Endothelial cell of umbilical vein (primary cell): ENCODE measurements at regions not wholly inside any gene's neighbourhood (a gene's known extent, or its start where the extent isn't known, plus 50 kb on each side); places are given as distances from the start of the nearest gene placed in this dataset.

Source experiments
- BruUV-seq: library from RNA; stranded (reverse); fragments of 400-500 nt; replicated peaks from 2 replicates; lab custom pipeline; 2021; lab: Mats Ljungman, UMichigan
- CTCF ChIA-PET: fragments of 300-600, 350-600 bp; sonication (Branson Sonifier 250); formaldehyde crosslinking; loops from one replicate; lab custom pipeline; 2021; ENCODE audit warnings: antibody characterized with exemption, inconsistent platforms; lab: Charles Lee
- POLR2A ChIA-PET: fragments of 300-600, 350-600 bp; sonication (Branson Sonifier 250); formaldehyde crosslinking; loops from one replicate; lab custom pipeline; 2021; ENCODE audit warnings: antibody characterized with exemption, inconsistent platforms; lab: Charles Lee
- DNase-seq: peaks from one replicate; pipeline ENCODE4 v3.0.0-alpha.2; 2011; ENCODE audit warnings: low read depth, low spot score
- FAIRE-seq: peaks from 2 replicates; lab custom pipeline; 2011; peaks lifted over from hg19 to GRCh38; lab: Jason Lieb, UNC
- H2AFZ ChIP-seq: 2 replicates; pipeline ENCODE4 v1.6.0; 2012; ENCODE audit warnings: low read depth, low read length, control low read depth, inconsistent platforms
- H3K27ac ChIP-seq: 2 replicates; pipeline ENCODE4 v1.5.1; 2011; ENCODE audit warnings: low read depth, mild to moderate bottlenecking, control low read depth, low read length, moderate library complexity; ENCODE audit not compliant: insufficient read depth
- H3K27me3 ChIP-seq, 2 experiments: 2 replicates each; pipeline versions ENCODE4 v1.6.0 to v1.6.1; 2011; ENCODE audit warnings: low read length in 2 of 2, mixed read lengths in 1 of 2; ENCODE audit not compliant: control insufficient read depth in 2 of 2, insufficient read depth in 2 of 2
- H3K36me3 ChIP-seq, 2 experiments: 2 replicates in 1 of 2; 3 replicates in 1 of 2; pipeline ENCODE4 v1.5.1; 2011; ENCODE audit warnings: low read length in 2 of 2, mild to moderate bottlenecking in 1 of 2, moderate library complexity in 1 of 2; ENCODE audit not compliant: control insufficient read depth in 2 of 2, insufficient read depth in 2 of 2; ENCODE audit errors: extremely low read depth in 1 of 2
- H3K4me1 ChIP-seq: 3 replicates; pipeline ENCODE4 v1.5.1; 2011; ENCODE audit warnings: mild to moderate bottlenecking, low read length; ENCODE audit not compliant: control insufficient read depth, insufficient read depth; ENCODE audit errors: extremely low read depth
- H3K4me2 ChIP-seq: 2 replicates; pipeline ENCODE4 v1.6.1; 2011; ENCODE audit warnings: low read length, control low read depth, mixed read lengths; ENCODE audit not compliant: insufficient read depth
- H3K4me3 ChIP-seq, 3 experiments: fragments of 200-600 bp in 1 of 3; sonication (generic), shearing (Covaris generic) in 1 of 3; replicated peaks in 1 of 3; 2 replicates each; pipeline ENCODE4 v1.5.1; 2011 to 2016; ENCODE audit warnings: control low read depth in 3 of 3, low read length in 3 of 3, mild to moderate bottlenecking in 2 of 3, inconsistent platforms in 1 of 3, low read depth in 1 of 3, moderate library complexity in 1 of 3; ENCODE audit not compliant: insufficient read depth in 1 of 3
- H3K79me2 ChIP-seq: 2 replicates; pipeline ENCODE4 v1.6.0; 2012; ENCODE audit warnings: low read length, inconsistent platforms; ENCODE audit not compliant: control insufficient read depth, insufficient read depth
- H3K9ac ChIP-seq: replicated peaks from 2 replicates; pipeline ENCODE3; 2011; ENCODE audit warnings: low read length, control low read depth; ENCODE audit not compliant: insufficient read depth; ENCODE audit errors: extremely low read depth
- H3K9me1 ChIP-seq: replicated peaks from 3 replicates; pipeline ENCODE4 v1.6.0; 2011; ENCODE audit warnings: mild to moderate bottlenecking, low read length; ENCODE audit not compliant: control insufficient read depth, insufficient read depth; ENCODE audit errors: extremely low read depth
- H3K9me3 ChIP-seq: replicated peaks from 2 replicates; pipeline ENCODE4 v1.5.1; 2012; ENCODE audit warnings: low read length, inconsistent platforms; ENCODE audit not compliant: control insufficient read depth, insufficient read depth
- H4K20me1 ChIP-seq: replicated peaks from 2 replicates; pipeline ENCODE3; 2011; ENCODE audit warnings: mild to moderate bottlenecking, low read length; ENCODE audit not compliant: control insufficient read depth, insufficient read depth; ENCODE audit errors: extremely low read depth
- CTCF ChIP-seq, 2 donors: IDR thresholded peaks; 1 replicate in 1 of 2; 2 replicates in 1 of 2; pipeline ENCODE4 v1.5.1; 2011; ENCODE audit warnings: low read length in 2 of 2, mild to moderate bottlenecking in 2 of 2, moderate library complexity in 2 of 2, control low read depth in 1 of 2, inconsistent platforms in 1 of 2, low read depth in 1 of 2; ENCODE audit not compliant: insufficient read depth in 1 of 2; ENCODE audit errors: extremely low read depth in 1 of 2
- EZH2 ChIP-seq: IDR thresholded peaks from 2 replicates; pipeline ENCODE4 v1.6.1; 2012; ENCODE audit warnings: borderline replicate concordance, low read depth, mild to moderate bottlenecking, moderate library complexity, low read length, inconsistent platforms; ENCODE audit not compliant: severe bottlenecking
- FOS ChIP-seq: IDR thresholded peaks from 2 replicates; pipeline ENCODE4 v1.6.1; 2011; ENCODE audit warnings: mild to moderate bottlenecking, low read length, moderate library complexity, borderline replicate concordance; ENCODE audit not compliant: insufficient read depth
- GATA2 ChIP-seq: IDR thresholded peaks from 2 replicates; pipeline ENCODE4 v1.7.0; 2011; ENCODE audit warnings: low read depth, mild to moderate bottlenecking, moderate library complexity, mixed read lengths, low read length; ENCODE audit not compliant: insufficient read length, insufficient read depth
- JUN ChIP-seq: IDR thresholded peaks from 2 replicates; pipeline ENCODE4 v1.6.1; 2011; ENCODE audit warnings: borderline replicate concordance, low read depth; ENCODE audit not compliant: insufficient read length, insufficient read depth
- MYC ChIP-seq: IDR thresholded peaks from one replicate; pipeline ENCODE4 v1.6.1; 2011; ENCODE audit warnings: mild to moderate bottlenecking, low read depth, low read length
- POLR2A ChIP-seq: IDR thresholded peaks from 2 replicates; pipeline ENCODE4 v1.6.1; 2012; ENCODE audit warnings: low read depth, mild to moderate bottlenecking, control low read depth, low read length
- POLR2AphosphoS5 ChIP-seq: IDR thresholded peaks from 2 replicates; pipeline ENCODE4 v1.6.1; 2012; ENCODE audit warnings: low read depth, mild to moderate bottlenecking, control low read depth, low read length, moderate library complexity; ENCODE audit not compliant: insufficient read depth
- dilution Hi-C: fragments of 300-500 bp; cut with MboI; formaldehyde crosslinking; loops from one replicate; pipeline ENCODE4 v1.15.0; 2019; ENCODE audit warnings: low sequenced_read_pairs; ENCODE audit not compliant: extremely low pct_ligation_motif_present
- intact Hi-C: fragments of 100-400 bp; cut with micrococcal nuclease; formaldehyde crosslinking; loops from one replicate; pipeline ENCODE4 v1.10.0; 2022
- TF ChIP-seq, protein P1 (sequence below): IDR thresholded peaks from 2 replicates; pipeline ENCODE4 v1.6.1; 2011; ENCODE audit not compliant: insufficient read depth, insufficient read length

GRCh38 chr2:81483254-81483653, 1178.7 kb upstream of the LRRTM1 start:
- DNase-seq (no peak), FAIRE-seq (no peak)
- H3K9me3 ChIP-seq = no peaks in the 10 kb centered on the region
- TF ChIP-seq MYC (no peak), POLR2AphosphoS5 (no peak), FOS (no peak), CTCF (IDR thresholded peaks at IDR 0.05; ENCODE audit: extremely low read depth in 1 of 2, insufficient read depth in 1 of 2, low read depth in 1 of 2, low read length in 2 of 2) (no peak), GATA2 (no peak)
- TF ChIP-seq, protein P1, sequence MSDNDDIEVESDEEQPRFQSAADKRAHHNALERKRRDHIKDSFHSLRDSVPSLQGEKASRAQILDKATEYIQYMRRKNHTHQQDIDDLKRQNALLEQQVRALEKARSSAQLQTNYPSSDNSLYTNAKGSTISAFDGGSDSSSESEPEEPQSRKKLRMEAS = no peak
- H3K4me1 ChIP-seq = no peaks in the 10 kb centered on the region
- H3K27me3 ChIP-seq = no peaks in the 10 kb centered on the region
- ChIA-PET POLR2A (no interaction called here), CTCF (no interaction called here)
- no peak overlapping the region for H3K4me3 ChIP-seq
- intact Hi-C loops = no loop called here
- no peaks in the 10 kb centered on the region for H3K79me2 ChIP-seq
- H3K27ac ChIP-seq = no peak overlapping the region
- dilution Hi-C loops = no loop called here
- no peak overlapping the region for H3K9ac ChIP-seq
- BruUV-seq = no TSS peak
- no peaks in the 10 kb centered on the region for H4K20me1 ChIP-seq
- H2AFZ ChIP-seq = no peak overlapping the region
- H3K4me2 ChIP-seq = no peak overlapping the region
- H3K9me1 ChIP-seq = no peaks in the 10 kb centered on the region
- H3K36me3 ChIP-seq = no peaks in the 10 kb centered on the region

- no peaks in the 10 kb centered on the region for H3K9me3 ChIP-seq
- H3K27ac ChIP-seq = no peak overlapping the region
- ChIA-PET CTCF (no interaction called here), POLR2A (no interaction called here)
- intact Hi-C loops = no loop called here
- no peak for FAIRE-seq
- DNase-seq = no peak
- TF ChIP-seq, protein P1 = no peak
- TF ChIP-seq POLR2AphosphoS5 = no peak
- no peak for TF ChIP-seq FOS
- TF ChIP-seq CTCF (IDR thresholded peaks at IDR 0.05; ENCODE audit: extremely low read depth in 1 of 2, insufficient read depth in 1 of 2, low read depth in 1 of 2, low read length in 2 of 2) = no peak
- TF ChIP-seq MYC = no peak
- TF ChIP-seq GATA2 = no peak
- no peak for TF ChIP-seq EZH2
- TF ChIP-seq JUN = no peak
- TF ChIP-seq POLR2A = no peak
- no peaks in the 10 kb centered on the region for H3K9me1 ChIP-seq
- H3K27me3 ChIP-seq = no peaks in the 10 kb centered on the region
- no peaks in the 10 kb centered on the region for H3K4me1 ChIP-seq
- H3K9ac ChIP-seq = no peak overlapping the region
- H2AFZ ChIP-seq = no peak overlapping the region
- no TSS peak for BruUV-seq
- H3K4me3 ChIP-seq = no peak overlapping the region
- no peak overlapping the region for H3K4me2 ChIP-seq
- dilution Hi-C loops = no loop called here
- no peaks in the 10 kb centered on the region for H3K36me3 ChIP-seq
- no peaks in the 10 kb centered on the region for H4K20me1 ChIP-seq
- no peaks in the 10 kb centered on the region for H3K79me2 ChIP-seq
Observed at GRCh38 chr2:81481994-81482368, 1177.4 kb upstream of the LRRTM1 start.
